Activated CD8-positive, alpha-beta memory T cell treated with anti-CD3 and anti-CD28 coated beads, Interleukin-2, amount 10 ng/mL, durations not matched to agents 7 days and 5 days (primary cell): ENCODE measurements at regions not wholly inside any gene's neighbourhood (a gene's known extent, or its start where the extent isn't known, plus 50 kb on each side); places are given as distances from the start of the nearest gene placed in this dataset.

Experiments
- ATAC-seq: fragments of 150-1000 bp; cut with Tn5 transposase; one replicate; pipeline ENCODE4 v1.10.0; 2021; ENCODE audit warnings: moderate library complexity
- CTCF ChIA-PET: fragments of 350-600 bp; sonication (Branson Sonifier 250); formaldehyde crosslinking; loops from one replicate; lab custom pipeline; 2021; ENCODE audit warnings: antibody characterized with exemption; lab: Charles Lee
- DNase-seq: peaks from one replicate; pipeline ENCODE4 v3.0.0-alpha.2; 2020
- H3K27ac Mint-ChIP-seq: one replicate; pipeline ENCODE4 v1.8.0; 2021; ENCODE audit warnings: mild to moderate bottlenecking, mixed read lengths
- H3K27me3 Mint-ChIP-seq: one replicate; pipeline ENCODE4 v1.8.0; 2021; ENCODE audit warnings: mixed read lengths
- H3K36me3 Mint-ChIP-seq: one replicate; pipeline ENCODE4 v1.8.0; 2021; ENCODE audit warnings: mild to moderate bottlenecking, mixed read lengths
- H3K4me1 Mint-ChIP-seq: one replicate; pipeline ENCODE4 v1.8.0; 2021; ENCODE audit warnings: mixed read lengths
- H3K4me3 Mint-ChIP-seq: one replicate; pipeline ENCODE4 v1.8.0; 2021; ENCODE audit warnings: mild to moderate bottlenecking, moderate library complexity, mixed read lengths
- H3K9me3 Mint-ChIP-seq: one replicate; pipeline ENCODE4 v1.8.0; 2022; ENCODE audit warnings: low read depth, mixed read lengths

- Mint-ChIP-seq H3K9me3 (no peaks in the 10 kb centered on the region), H3K36me3 (no peaks in the 10 kb centered on the region), H3K27me3 (peaks cover 22% of the 10 kb centered on the region), H3K4me3 (no peak overlapping the region), H3K27ac (no peak overlapping the region), H3K4me1 (peaks cover 13% of the 10 kb centered on the region)
- ATAC-seq = no peak
- DNase-seq = no peak
- CTCF ChIA-PET = no interaction called here
Measured at GRCh38 chr3:102133376-102133775, 284.1 kb downstream of the NFKBIZ start.

DNA sequence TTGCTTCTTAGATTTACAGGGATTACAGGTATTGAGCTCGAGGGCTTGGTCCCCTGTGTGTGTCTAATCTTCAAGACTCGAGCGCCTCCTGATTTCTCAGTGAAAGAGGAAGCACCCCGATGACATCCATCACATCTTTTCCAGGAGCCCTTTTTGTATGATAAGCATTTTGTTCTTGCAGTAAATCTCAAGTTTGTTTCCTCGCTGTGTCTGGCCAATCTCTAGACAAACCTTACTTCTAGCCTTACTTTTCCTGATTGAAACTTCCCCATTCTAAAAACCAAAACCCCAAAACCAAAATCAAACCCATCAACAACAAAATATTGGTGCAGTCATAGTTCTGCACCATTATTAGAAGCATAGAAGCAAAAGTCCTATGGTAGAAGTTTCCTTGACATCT lies 286.0 kb downstream of the NFKBIZ start:
- peaks cover 27% of the 10 kb centered on the region for H3K27me3 Mint-ChIP-seq
- H3K9me3 Mint-ChIP-seq = no peaks in the 10 kb centered on the region
- H3K27ac Mint-ChIP-seq = no peak overlapping the region
- no peaks in the 10 kb centered on the region for H3K36me3 Mint-ChIP-seq
- peaks cover 9% of the 10 kb centered on the region for H3K4me1 Mint-ChIP-seq
- CTCF ChIA-PET = no interaction called here
- H3K4me3 Mint-ChIP-seq = no peak overlapping the region
- ATAC-seq (no peak), DNase-seq (no peak)

- Mint-ChIP-seq H3K27ac (no peak overlapping the region), H3K36me3 (no peaks in the 10 kb centered on the region), H3K4me1 (peaks cover 8% of the 10 kb centered on the region), H3K27me3 (peaks cover 34% of the 10 kb centered on the region), H3K4me3 (no peak overlapping the region), H3K9me3 (no peaks in the 10 kb centered on the region)
- no peak for DNase-seq
- CTCF ChIA-PET = no interaction called here
- no peak for ATAC-seq
Measured at GRCh38 chr3:102136183-102136582, 286.9 kb downstream of the NFKBIZ start.

- Mint-ChIP-seq H3K4me1 (peaks cover 5% of the 10 kb centered on the region), H3K36me3 (no peaks in the 10 kb centered on the region), H3K4me3 (no peak overlapping the region), H3K9me3 (no peaks in the 10 kb centered on the region), H3K27ac (no peak overlapping the region), H3K27me3 (peaks cover 34% of the 10 kb centered on the region)
- CTCF ChIA-PET = no interaction called here
- no peak for ATAC-seq
- no peak for DNase-seq
Measured at GRCh38 chr3:102140116-102140515, 290.8 kb downstream of the NFKBIZ start.

DNA sequence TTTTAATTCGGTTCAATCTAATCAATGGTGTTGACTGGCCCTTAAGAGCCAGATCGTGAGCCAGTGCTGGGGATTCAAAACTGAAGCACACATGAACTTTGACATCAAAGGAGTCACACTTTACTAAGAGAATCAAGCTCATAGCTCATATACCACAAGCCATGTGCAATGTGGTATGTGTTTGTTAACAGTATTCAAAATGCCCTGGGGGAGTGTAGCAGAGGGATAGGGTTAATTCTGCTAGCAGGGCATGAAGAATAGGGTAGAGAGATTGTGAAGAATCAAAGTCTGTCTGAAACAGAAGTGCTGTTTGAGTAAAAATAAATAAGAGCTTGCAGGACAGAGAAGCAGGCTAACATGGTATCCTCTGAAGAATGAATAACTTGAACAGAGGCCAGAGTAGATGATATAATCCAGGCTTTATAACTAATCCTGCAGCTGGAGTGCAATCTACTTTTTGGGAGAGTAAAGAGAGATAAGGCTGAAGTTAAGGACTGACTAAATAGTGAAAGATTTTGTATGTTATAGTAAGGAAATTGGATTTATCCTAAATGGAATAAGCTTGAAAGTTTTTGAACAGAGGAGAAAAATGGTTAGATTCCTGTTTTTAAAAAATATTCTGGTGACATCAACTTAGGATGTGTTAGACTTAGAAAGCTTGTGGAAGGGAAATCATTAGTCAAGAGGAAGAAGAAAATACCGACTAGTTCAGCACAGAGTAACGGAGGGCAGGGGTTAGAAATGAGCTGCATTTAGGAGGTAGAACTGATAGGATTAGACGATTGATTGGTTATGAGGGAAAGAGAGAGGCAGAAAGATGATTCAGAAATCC lies 292.0 kb downstream of the NFKBIZ start:
- CTCF ChIA-PET = no interaction called here
- H3K27ac Mint-ChIP-seq = no peak overlapping the region
- DNase-seq = no peak
- H3K4me1 Mint-ChIP-seq = no peaks in the 10 kb centered on the region
- no peak for ATAC-seq
- no peak overlapping the region for H3K4me3 Mint-ChIP-seq
- H3K9me3 Mint-ChIP-seq = no peaks in the 10 kb centered on the region
- no peaks in the 10 kb centered on the region for H3K36me3 Mint-ChIP-seq
- H3K27me3 Mint-ChIP-seq = peaks cover 28% of the 10 kb centered on the region

- DNase-seq (no peak), ATAC-seq (no peak)
- Mint-ChIP-seq H3K36me3 (peaks cover 2% of the 10 kb centered on the region), H3K9me3 (no peaks in the 10 kb centered on the region), H3K4me1 (no peaks in the 10 kb centered on the region), H3K4me3 (no peak overlapping the region), H3K27ac (no peak overlapping the region), H3K27me3 (peaks cover 28% of the 10 kb centered on the region)
- CTCF ChIA-PET = no interaction called here
Measured at GRCh38 chr3:102141928-102142239, 292.6 kb downstream of the NFKBIZ start.

GRCh38 chr3:102142379-102143060 lies 292.3 kb upstream of the ZPLD1 start:
- Mint-ChIP-seq H3K27ac (no peak overlapping the region), H3K4me1 (no peaks in the 10 kb centered on the region), H3K9me3 (no peaks in the 10 kb centered on the region), H3K27me3 (peaks cover 28% of the 10 kb centered on the region), H3K4me3 (no peak overlapping the region), H3K36me3 (peaks cover 2% of the 10 kb centered on the region)
- no peak for ATAC-seq
- DNase-seq = no peak
- CTCF ChIA-PET = no interaction called here

DNA sequence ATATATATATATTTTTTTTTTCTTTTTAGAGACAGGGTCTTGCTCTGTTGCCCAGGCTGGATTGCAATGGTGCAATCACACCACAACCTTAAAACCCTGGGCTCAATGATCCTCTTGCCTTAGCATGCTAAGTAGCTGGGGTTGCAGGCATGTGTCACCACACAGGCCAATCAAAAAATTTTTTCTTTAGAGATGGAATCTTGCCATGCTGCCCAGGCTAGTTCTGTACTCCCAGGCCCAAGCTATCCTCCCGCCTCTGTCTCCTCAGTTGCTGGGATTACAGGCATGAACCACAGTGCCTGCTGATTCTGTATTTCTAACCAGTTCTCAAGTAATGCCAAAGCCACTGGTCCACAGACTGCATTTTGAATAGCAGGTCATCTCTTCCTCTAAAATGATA lies 291.3 kb upstream of the ZPLD1 start:
- H3K4me3 Mint-ChIP-seq = no peak overlapping the region
- no peak for ATAC-seq
- H3K4me1 Mint-ChIP-seq = no peaks in the 10 kb centered on the region
- no peak for DNase-seq
- peaks cover 2% of the 10 kb centered on the region for H3K36me3 Mint-ChIP-seq
- H3K9me3 Mint-ChIP-seq = no peaks in the 10 kb centered on the region
- CTCF ChIA-PET = no interaction called here
- H3K27ac Mint-ChIP-seq = no peak overlapping the region
- H3K27me3 Mint-ChIP-seq = peaks cover 25% of the 10 kb centered on the region

DNA sequence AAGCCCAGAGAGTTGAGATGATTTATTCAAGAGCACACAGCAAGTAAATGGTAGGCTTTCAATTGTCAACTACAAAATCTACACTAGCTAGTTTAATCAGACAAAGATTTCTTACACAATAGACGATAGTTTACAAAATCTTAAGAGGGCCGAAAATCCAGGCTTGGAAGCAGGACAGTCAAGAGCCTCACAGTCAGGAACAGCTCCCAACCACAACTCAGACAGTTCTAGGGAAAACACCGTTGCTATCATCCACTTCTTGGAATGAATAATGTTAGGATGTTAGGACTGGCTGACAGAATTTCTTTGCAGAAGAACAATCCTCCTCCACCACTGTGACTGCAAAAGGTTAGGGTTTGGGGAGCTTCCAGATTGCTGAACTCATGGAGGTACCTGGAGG lies 290.8 kb upstream of the ZPLD1 start:
- no peaks in the 10 kb centered on the region for H3K9me3 Mint-ChIP-seq
- H3K27me3 Mint-ChIP-seq = peaks cover 26% of the 10 kb centered on the region
- H3K4me3 Mint-ChIP-seq = no peak overlapping the region
- peaks cover 2% of the 10 kb centered on the region for H3K36me3 Mint-ChIP-seq
- DNase-seq = no peak
- H3K27ac Mint-ChIP-seq = no peak overlapping the region
- no peaks in the 10 kb centered on the region for H3K4me1 Mint-ChIP-seq
- CTCF ChIA-PET = no interaction called here
- ATAC-seq = no peak

GRCh38 chr3:102148598-102149337 lies 286.0 kb upstream of the ZPLD1 start:
- peaks cover 17% of the 10 kb centered on the region for H3K36me3 Mint-ChIP-seq
- H3K9me3 Mint-ChIP-seq = peaks cover 20% of the 10 kb centered on the region
- no peak overlapping the region for H3K27ac Mint-ChIP-seq
- CTCF ChIA-PET = no interaction called here
- H3K27me3 Mint-ChIP-seq = peaks cover 6% of the 10 kb centered on the region
- H3K4me1 Mint-ChIP-seq = no peaks in the 10 kb centered on the region
- H3K4me3 Mint-ChIP-seq = no peak overlapping the region
- no peak for ATAC-seq
- no peak for DNase-seq

GRCh38 chr3:102151935-102152334 lies 282.9 kb upstream of the ZPLD1 start:
- no peak overlapping the region for H3K4me3 Mint-ChIP-seq
- DNase-seq (no peak), ATAC-seq (no peak)
- peaks cover 20% of the 10 kb centered on the region for H3K9me3 Mint-ChIP-seq
- peaks cover 13% of the 10 kb centered on the region for H3K27me3 Mint-ChIP-seq
- H3K4me1 Mint-ChIP-seq = no peaks in the 10 kb centered on the region
- H3K36me3 Mint-ChIP-seq = peaks cover 16% of the 10 kb centered on the region
- CTCF ChIA-PET = no interaction called here
- H3K27ac Mint-ChIP-seq = no peak overlapping the region

DNA sequence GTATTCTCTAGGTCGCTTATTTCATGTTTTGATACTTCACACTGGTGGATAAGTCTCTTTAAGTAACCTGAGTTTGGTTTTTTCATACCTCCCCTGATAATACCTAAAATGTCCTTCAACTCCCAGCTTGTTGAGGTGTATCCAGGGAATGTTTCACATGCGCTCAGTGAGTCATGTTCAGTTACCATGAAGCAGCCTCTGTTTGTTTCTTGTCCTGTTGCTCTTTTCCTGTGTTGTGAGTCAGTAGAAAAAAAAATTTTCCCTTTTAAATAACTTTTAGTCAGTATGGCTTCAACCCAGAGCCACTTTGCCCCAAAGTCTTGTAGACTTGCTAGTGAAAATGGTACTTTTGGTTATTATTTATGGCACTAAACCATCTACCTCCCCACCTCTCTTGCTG lies 278.4 kb upstream of the ZPLD1 start:
- Mint-ChIP-seq H3K36me3 (peaks cover 13% of the 10 kb centered on the region), H3K9me3 (peaks cover 9% of the 10 kb centered on the region), H3K4me1 (no peaks in the 10 kb centered on the region), H3K27ac (no peak overlapping the region), H3K4me3 (no peak overlapping the region), H3K27me3 (peaks cover 9% of the 10 kb centered on the region)
- CTCF ChIA-PET = interaction anchor here (1.0 kb wide), 1 partner anchor 14 kb away, joined by 3 read pairs; no protein-coding TSS in a partner anchor
- ATAC-seq (no peak), DNase-seq (no peak)

DNA sequence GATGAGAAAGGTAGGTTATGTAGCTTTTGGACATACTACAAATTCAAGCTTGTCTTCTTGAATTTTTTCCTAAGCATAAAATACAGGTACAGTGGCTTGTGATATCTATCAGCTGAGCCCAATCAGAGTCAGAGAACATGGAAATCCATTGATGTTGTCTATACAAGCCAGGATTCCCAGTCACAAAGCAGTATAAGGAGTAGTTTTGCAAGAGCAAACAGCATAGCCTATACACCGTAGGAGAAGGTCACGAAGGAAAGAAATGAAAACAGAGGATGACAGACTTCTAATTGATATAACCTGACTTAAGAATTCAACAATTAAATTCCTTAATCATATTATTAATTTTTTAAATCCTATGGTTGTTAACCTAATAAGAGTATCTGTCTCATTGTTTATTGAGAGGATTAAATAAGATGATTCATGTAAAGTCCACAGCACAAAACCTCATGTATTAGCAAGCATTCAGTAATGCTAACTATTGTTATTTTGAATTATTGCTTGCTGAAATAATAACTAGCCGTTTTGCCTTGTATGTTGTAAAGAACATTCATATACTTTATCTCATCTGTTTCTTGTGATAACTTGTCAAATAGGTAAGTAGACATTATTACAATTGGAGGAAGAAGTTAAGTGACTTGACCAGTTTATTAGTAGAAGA lies 276.6 kb upstream of the ZPLD1 start:
- Mint-ChIP-seq H3K4me1 (peaks cover 4% of the 10 kb centered on the region), H3K27me3 (peaks cover 9% of the 10 kb centered on the region), H3K4me3 (no peak overlapping the region), H3K27ac (no peak overlapping the region), H3K9me3 (no peaks in the 10 kb centered on the region), H3K36me3 (peaks cover 1% of the 10 kb centered on the region)
- ATAC-seq (no peak), DNase-seq (no peak)
- CTCF ChIA-PET = no interaction called here
